GM13976 (cell line): ENCODE measurements at regions not wholly inside any gene's neighbourhood (a gene's known extent, or its start where the extent isn't known, plus 50 kb on each side); places are given as distances from the start of the nearest gene placed in this dataset.

Experiments used
- DNase-seq: peaks from one replicate; pipeline ENCODE4 v3.0.0; 2012; ENCODE audit warnings: low spot score
- CTCF ChIP-seq: IDR thresholded peaks from 2 replicates; pipeline ENCODE4 v1.5.1; 2012; ENCODE audit warnings: borderline replicate concordance, mild to moderate bottlenecking; ENCODE audit not compliant: insufficient read depth; ENCODE audit errors: extremely low read depth, missing control alignments, control extremely low read depth
- in situ Hi-C: fragments of 300-500 bp; cut with MboI; formaldehyde crosslinking; loops from one replicate; pipeline ENCODE4 v1.12.0; 2022; ENCODE audit warnings: low sequenced_read_pairs, mixed read lengths, inconsistent platforms; ENCODE audit not compliant: unreplicated experiment

GRCh38 chr2:228352048-228352447 lies 170.6 kb upstream of the SPHKAP start:
- no peak for DNase-seq
- in situ Hi-C loops, result no loop called here
- TF ChIP-seq CTCF, result no peak

GRCh38 chr2:228348516-228349064 lies 167.1 kb upstream of the SPHKAP start:
- no peak for TF ChIP-seq CTCF
- in situ Hi-C loops, result no loop called here
- no peak for DNase-seq

DNA sequence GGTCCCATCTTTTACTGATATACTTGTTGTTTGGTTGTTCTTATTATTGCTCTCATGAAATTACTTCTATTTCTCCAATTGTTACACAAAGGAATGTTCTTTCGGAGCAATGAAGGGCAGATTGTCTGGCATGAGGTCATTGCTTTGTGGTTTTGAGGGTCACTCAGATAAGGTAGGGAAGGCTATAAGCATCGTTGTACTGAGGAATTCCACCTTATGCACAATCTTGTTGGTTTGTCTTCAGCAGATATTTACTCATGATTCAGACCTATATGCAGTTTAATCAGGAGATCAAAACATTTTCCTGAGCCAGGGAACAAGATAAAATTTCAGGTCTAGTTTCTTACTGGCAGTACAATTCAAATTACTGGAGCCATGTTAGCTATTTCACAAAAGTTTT lies 163.0 kb upstream of the SPHKAP start:
- in situ Hi-C loops, result no loop called here
- no peak for DNase-seq
- TF ChIP-seq CTCF, result no peak

- no peak for DNase-seq
- in situ Hi-C loops, result no loop called here
- no peak for TF ChIP-seq CTCF
Measured at GRCh38 chr2:228339525-228339924, 158.0 kb upstream of the SPHKAP start.

DNA sequence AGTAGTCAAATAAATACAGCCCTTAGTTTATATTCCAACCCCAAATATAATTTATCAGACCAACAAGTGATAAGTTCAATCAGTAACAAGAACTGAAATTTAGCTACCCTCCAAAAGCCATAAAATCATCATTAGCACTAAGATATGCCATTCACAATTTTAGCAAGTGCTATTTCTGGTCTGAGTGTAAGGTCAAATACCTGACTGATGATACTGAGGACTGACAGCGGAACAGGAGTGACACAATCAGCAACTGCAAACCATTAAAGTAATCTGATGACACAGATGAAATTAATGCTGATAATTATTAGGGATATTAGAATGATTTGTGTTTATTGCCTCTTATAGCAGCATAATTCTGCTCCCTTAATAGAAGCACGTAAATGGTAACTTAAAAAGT lies 152.7 kb upstream of the SPHKAP start:
- DNase-seq, result no peak
- in situ Hi-C loops, result no loop called here
- no peak for TF ChIP-seq CTCF

- no peak for DNase-seq
- in situ Hi-C loops, result no loop called here
- no peak for TF ChIP-seq CTCF
Measured at GRCh38 chr2:228329282-228329681, 147.8 kb upstream of the SPHKAP start.

- in situ Hi-C loops, result no loop called here
- TF ChIP-seq CTCF, result no peak
Measured at GRCh38 chr2:228321015-228321414, 139.5 kb upstream of the SPHKAP start.

More at GRCh38 chr2:228321015-228321414, 139.5 kb upstream of the SPHKAP start:
- DNase-seq, result no peak
